ENCODE measurements at regions not wholly inside any gene's neighbourhood (a gene's known extent, or its start where the extent isn't known, plus 50 kb on each side); places are given as distances from the start of the nearest gene placed in this dataset.

DNA sequence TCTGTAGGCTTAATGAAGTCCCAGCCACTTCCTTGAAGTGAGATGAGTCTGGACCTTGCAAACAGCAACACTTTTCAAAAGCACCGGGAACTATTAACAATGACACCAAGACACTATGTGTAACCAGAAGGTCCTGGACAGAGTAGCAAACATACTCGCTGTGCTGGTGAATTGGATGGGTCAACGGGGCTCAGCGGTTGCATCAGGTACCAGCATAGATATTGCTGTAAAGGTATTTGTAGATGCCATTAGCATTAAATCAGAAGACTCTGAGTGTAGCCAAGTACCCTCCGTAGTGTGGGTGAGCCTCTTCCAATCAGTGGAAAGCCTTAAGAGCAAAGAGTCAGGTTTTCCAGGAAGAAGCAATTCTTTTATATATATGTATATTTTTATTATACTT lies 140.5 kb downstream of the IRX2 start:
- in situ Hi-C loops (cut with HindIII; ENCODE audit: low sequenced_read_pairs), result no loop called here

GRCh38 chr5:2608391-2608790 lies 143.1 kb downstream of the IRX2 start:
- in situ Hi-C loops (cut with HindIII; ENCODE audit: low sequenced_read_pairs), result no loop called here

DNA sequence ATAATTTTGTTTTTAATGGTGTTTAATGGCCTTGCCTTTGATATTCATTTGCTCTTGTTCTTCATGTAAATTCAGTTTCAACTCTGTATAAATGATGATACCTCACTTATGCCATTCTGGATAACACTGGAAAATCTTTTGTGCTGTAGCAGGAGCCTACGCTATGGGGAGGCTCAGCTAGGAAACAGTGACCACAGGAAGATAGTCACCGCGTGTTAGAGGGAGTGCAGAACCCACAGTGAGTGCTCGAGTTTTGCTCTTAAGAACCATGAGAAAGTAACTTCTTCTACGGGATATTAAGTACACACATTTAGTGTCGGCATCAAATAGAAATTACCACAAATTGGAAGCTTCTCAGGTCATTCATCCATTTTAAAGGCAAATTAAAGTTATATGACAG lies 143.9 kb downstream of the IRX2 start:
- in situ Hi-C loops (cut with HindIII; ENCODE audit: low sequenced_read_pairs), result no loop called here

- in situ Hi-C loops (cut with HindIII; ENCODE audit: low sequenced_read_pairs), result no loop called here
These were observed 148.3 kb downstream of the IRX2 start for GRCh38 chr5:2603272-2603575.

GRCh38 chr5:2602451-2603271 lies 148.8 kb downstream of the IRX2 start:
- in situ Hi-C loops (cut with HindIII; ENCODE audit: low sequenced_read_pairs), result no loop called here

- in situ Hi-C loops (cut with HindIII; ENCODE audit: low sequenced_read_pairs), result loop anchor here (5.0 kb wide), 1 partner anchor 104 kb away; no protein-coding TSS in a partner anchor
These were observed 153.0 kb downstream of the IRX2 start for GRCh38 chr5:2598503-2598902.

DNA sequence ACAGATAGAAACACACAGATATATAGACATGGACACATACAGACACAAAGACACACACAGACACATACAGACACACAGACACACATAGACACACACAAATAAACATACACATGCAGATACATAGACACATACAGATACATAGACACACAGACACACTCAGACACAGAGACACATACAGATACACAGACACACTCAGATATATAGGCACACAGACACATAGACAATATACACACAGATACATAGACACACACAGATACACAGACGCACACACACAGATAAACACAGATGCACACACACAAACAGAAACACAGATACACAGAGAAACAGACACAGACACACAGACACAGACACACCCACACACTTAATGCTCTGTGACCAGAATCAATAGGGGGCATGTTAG lies 156.8 kb downstream of the IRX2 start:
- in situ Hi-C loops (cut with HindIII; ENCODE audit: low sequenced_read_pairs), result loop anchor here (5.0 kb wide), 1 partner anchor 108 kb away; no protein-coding TSS in a partner anchor

GRCh38 chr5:2592766-2593165 lies 158.7 kb downstream of the IRX2 start:
- in situ Hi-C loops (cut with HindIII; ENCODE audit: low sequenced_read_pairs), result no loop called here

GRCh38 chr5:2591777-2592453 lies 159.6 kb downstream of the IRX2 start:
- in situ Hi-C loops (cut with HindIII; ENCODE audit: low sequenced_read_pairs), result no loop called here

- in situ Hi-C loops (cut with HindIII; ENCODE audit: low sequenced_read_pairs), result no loop called here
These were observed 162.5 kb downstream of the IRX2 start for GRCh38 chr5:2588850-2589501.

- in situ Hi-C loops (cut with HindIII; ENCODE audit: low sequenced_read_pairs), result no loop called here
These were observed 164.1 kb downstream of the IRX2 start for GRCh38 chr5:2587189-2588031.

- in situ Hi-C loops (cut with HindIII; ENCODE audit: low sequenced_read_pairs), result no loop called here
These were observed 165.3 kb downstream of the IRX2 start for GRCh38 chr5:2586016-2586715.

DNA sequence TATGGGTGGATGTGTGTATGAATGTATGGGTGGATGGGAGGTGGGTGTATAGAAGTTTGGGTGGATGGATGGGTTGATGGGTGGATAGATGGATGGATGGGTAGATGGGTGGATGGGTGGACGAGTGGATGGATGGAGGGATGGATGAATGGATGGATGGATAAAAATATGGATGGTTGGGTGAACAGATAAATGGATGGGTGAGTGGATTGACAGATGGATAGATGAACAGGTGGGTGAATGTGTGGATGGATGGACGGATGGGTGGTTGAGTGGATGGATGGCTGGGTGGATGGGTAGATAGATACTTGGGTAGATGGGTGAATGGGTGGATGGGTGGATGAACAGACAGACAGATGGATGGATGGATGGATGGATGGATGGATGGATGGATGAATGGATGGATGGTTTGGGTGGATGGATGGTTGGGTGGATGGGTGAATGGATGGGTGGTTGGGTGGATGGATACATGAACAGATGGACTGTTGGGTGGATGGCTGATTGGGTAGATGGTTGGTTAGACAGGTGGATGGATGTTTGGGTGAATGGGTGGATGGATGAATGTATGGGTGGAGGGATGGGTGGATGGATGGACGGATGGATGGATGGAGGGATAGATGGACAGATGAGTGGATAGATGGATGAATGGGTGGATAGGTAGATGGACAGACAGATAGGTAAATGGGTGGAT lies 166.8 kb downstream of the IRX2 start:
- in situ Hi-C loops (cut with HindIII; ENCODE audit: low sequenced_read_pairs), result no loop called here

DNA sequence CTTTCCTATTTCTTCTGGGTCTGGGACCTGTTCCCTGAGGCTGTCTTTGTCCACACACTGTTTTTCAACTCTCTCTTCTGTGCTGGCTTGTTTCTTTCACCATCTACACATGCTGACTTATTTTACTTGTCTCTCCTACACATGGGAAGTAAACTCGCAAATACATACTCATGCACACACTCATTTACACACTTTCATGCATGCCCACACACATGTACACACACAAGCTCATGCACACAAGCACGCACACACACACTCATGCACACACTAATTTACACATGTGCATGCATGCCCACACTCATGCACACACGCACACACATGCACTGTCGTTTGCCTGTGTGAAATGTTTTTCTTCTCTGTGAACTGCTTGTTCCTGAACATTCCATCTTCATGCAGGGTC lies 169.0 kb downstream of the IRX2 start:
- in situ Hi-C loops (cut with HindIII; ENCODE audit: low sequenced_read_pairs), result no loop called here

GRCh38 chr5:2582106-2582505 lies 169.4 kb downstream of the IRX2 start:
- in situ Hi-C loops (cut with HindIII; ENCODE audit: low sequenced_read_pairs), result no loop called here

DNA sequence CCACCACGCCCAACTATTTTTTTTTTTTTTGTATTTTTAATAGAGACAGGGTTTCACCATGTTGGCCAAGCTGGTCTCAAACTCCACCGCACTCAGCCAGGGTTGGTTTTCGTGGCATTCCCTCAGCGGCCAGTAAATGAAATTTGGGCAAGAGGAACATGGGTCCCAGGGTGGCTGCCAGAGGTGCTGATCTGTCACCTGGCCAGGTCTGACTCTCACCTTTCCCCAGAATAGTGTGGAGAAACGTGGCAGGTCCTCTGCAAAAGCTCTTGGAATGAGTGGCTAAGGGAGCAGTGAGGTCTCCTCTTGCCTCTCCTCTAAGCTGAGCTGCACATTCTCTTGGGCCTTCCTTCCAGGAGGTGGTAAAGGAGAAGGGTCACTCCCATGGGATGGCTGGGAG lies 170.1 kb downstream of the IRX2 start:
- in situ Hi-C loops (cut with HindIII; ENCODE audit: low sequenced_read_pairs), result no loop called here

- in situ Hi-C loops (cut with HindIII; ENCODE audit: low sequenced_read_pairs), result loop anchor here (5.0 kb wide), 1 partner anchor 82 kb away; no protein-coding TSS in a partner anchor
These were observed 172.4 kb downstream of the IRX2 start for GRCh38 chr5:2579126-2579525.

DNA sequence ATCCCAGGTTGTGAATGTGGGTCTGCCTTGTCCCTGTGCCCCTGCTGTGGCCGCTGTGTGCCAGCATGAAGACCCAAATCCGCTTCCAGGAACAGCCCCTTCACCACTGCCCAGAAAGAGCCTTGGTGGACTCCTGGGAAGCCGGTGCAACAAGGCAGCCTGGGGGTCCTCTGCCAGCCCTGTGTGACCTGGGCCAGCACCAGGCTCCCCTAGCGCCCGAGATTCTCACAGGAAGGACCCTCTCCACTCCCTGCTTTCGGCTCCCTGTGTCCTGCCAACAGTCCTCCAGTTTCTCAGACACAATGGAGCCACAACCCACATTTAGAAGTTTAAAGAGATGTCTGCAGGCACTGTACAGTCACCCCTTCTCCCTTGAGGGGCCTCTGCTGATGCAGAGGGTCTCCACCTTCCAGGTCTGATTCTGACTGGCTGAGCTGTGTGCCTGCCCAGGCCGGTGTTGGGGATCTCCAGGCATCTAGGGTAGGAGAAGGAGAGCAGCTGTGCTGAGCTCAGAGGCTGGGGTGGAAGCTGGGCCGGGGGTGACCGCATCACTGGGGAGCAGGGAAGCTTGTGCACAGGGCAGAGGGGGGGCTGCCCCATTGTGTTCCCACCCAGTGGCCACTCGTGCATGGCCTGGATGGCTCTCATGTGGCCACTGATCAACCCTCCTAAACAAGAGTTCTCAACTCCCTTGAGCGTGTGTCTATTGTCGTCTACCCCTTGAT lies 174.0 kb downstream of the IRX2 start:
- in situ Hi-C loops (cut with HindIII; ENCODE audit: low sequenced_read_pairs), result loop anchor here (5.0 kb wide), 1 partner anchor 80 kb away; no protein-coding TSS in a partner anchor

DNA sequence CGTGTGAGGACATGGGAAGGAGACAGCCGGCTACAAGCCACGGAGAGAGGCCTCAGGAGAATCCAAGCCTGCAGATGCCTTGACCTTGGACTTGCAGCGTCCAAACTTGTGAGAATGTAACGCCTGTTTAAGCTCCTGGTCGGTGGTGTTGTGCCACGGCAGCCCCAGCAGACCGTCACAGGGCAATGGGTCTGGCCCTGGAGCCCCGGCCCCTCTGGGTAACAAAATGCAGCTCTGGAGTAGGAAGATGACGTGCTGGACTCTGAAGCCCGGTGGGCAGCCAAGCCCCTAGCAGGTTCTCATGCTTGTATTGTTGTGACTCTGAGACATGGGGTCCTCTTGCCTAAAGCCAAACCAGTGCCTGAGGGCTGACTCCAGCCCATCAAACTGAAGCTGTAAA lies 174.7 kb downstream of the IRX2 start:
- in situ Hi-C loops (cut with HindIII; ENCODE audit: low sequenced_read_pairs), result loop anchor here (5.0 kb wide), 1 partner anchor 80 kb away; no protein-coding TSS in a partner anchor
